Fibroblast of lung (primary cell): ENCODE measurements at regions not wholly inside any gene's neighbourhood (a gene's known extent, or its start where the extent isn't known, plus 50 kb on each side); places are given as distances from the start of the nearest gene placed in this dataset.

Experiments used
- EZH2 ChIP-seq: IDR thresholded peaks from 2 replicates; pipeline ENCODE4 v1.5.1; 2012; ENCODE audit warnings: low read length, control low read depth, mild to moderate bottlenecking; ENCODE audit errors: missing control alignments
- TF ChIP-seq, protein P1 (sequence below), 2 donors: IDR thresholded peaks in 1 of 2; conservative IDR thresholded peaks in 1 of 2; 1 replicate in 1 of 2; 2 replicates in 1 of 2; pipeline ENCODE4 v1.5.1; 2011 to 2012; ENCODE audit warnings: low read length in 2 of 2, control low read depth in 1 of 2, inconsistent platforms in 1 of 2, low read depth in 1 of 2, mild to moderate bottlenecking in 1 of 2

DNA sequence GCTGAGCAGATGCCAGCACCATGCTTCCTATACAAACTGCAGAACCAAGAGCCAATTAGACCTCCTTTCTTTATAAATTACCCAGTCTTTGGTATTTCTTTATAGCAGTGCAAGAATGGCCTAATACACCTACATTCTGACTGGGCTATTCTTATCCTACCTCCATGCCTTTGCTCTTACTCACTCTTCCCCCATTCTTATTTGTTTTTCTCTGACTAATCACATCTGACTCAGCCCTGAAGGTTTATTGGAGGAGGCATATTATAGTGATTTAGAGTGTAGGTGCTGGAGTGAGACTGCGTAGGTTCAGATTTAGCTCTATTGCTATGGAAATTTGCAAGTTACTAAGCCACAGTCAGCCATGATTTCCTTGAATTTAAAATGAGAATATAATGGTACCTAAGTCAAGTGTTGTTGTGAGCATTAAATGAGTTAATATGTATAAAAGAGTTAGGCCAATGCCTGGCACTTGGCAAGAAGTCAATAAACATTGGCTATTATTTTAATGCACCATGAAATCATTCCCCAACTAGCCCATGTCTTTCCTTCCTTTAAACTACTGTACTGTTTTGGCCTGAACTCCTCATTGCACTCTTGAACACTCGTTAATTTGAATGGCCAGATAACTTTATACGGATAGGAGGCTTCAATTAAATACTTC is 531.2 kb upstream of the ZNF608 start:
- TF ChIP-seq, protein P1, sequence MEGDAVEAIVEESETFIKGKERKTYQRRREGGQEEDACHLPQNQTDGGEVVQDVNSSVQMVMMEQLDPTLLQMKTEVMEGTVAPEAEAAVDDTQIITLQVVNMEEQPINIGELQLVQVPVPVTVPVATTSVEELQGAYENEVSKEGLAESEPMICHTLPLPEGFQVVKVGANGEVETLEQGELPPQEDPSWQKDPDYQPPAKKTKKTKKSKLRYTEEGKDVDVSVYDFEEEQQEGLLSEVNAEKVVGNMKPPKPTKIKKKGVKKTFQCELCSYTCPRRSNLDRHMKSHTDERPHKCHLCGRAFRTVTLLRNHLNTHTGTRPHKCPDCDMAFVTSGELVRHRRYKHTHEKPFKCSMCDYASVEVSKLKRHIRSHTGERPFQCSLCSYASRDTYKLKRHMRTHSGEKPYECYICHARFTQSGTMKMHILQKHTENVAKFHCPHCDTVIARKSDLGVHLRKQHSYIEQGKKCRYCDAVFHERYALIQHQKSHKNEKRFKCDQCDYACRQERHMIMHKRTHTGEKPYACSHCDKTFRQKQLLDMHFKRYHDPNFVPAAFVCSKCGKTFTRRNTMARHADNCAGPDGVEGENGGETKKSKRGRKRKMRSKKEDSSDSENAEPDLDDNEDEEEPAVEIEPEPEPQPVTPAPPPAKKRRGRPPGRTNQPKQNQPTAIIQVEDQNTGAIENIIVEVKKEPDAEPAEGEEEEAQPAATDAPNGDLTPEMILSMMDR (conservative IDR thresholded peaks at IDR 0.05 in 1 of 2, IDR thresholded peaks at IDR 0.05 in 1 of 2; ENCODE audit: low read depth in 1 of 2, low read length in 2 of 2): no peak
- no peak for TF ChIP-seq EZH2
